H1 (cell line): ENCODE measurements at regions not wholly inside any gene's neighbourhood (a gene's known extent, or its start where the extent isn't known, plus 50 kb on each side); places are given as distances from the start of the nearest gene placed in this dataset.

Experiments used
- CTCF ChIA-PET: fragments of 300-600 bp; sonication (Branson Sonifier 250); formaldehyde crosslinking; loops from one replicate; lab custom pipeline; 2021; ENCODE audit not compliant: partially characterized antibody; lab: Charles Lee
- POLR2A ChIA-PET: fragments of 300-600 bp; sonication (Branson Sonifier 250); formaldehyde crosslinking; loops from one replicate; lab custom pipeline; 2021; ENCODE audit warnings: inconsistent platforms; ENCODE audit not compliant: partially characterized antibody; lab: Charles Lee
- DNase-seq, 2 experiments: peaks; one replicate each; pipeline versions ENCODE4 v3.0.0 to v3.0.0-alpha.2; 2010 to 2022; ENCODE audit warnings: low spot score in 2 of 2, low read depth in 1 of 2, mixed read lengths in 1 of 2
- FAIRE-seq: peaks from 2 replicates; lab custom pipeline; 2011; peaks lifted over from hg19 to GRCh38; lab: Jason Lieb, UNC
- H2AFZ ChIP-seq: 2 replicates; pipeline ENCODE4 v1.8.1; 2012; ENCODE audit warnings: low read length, inconsistent platforms
- H2AK5ac ChIP-seq: 2 replicates; pipeline ENCODE4 v1.6.1; 2013; ENCODE audit warnings: low read depth, low read length
- H2BK120ac ChIP-seq: replicated peaks from 2 replicates; pipeline ENCODE3; 2013; ENCODE audit warnings: low read depth, low read length, inconsistent platforms
- H2BK12ac ChIP-seq: 2 replicates; pipeline ENCODE4 v1.6.1; 2013; ENCODE audit warnings: low read depth, low read length
- H2BK15ac ChIP-seq: 2 replicates; pipeline ENCODE4 v1.6.1; 2013; ENCODE audit warnings: low read length
- H2BK20ac ChIP-seq: 2 replicates; pipeline ENCODE4 v1.6.1; 2013; ENCODE audit warnings: low read length
- H2BK5ac ChIP-seq: 2 replicates; pipeline ENCODE4 v1.6.1; 2013; ENCODE audit warnings: low read depth, low read length
- H3K14ac ChIP-seq: 2 replicates; pipeline ENCODE4 v1.6.1; 2013; ENCODE audit warnings: inconsistent platforms; ENCODE audit not compliant: insufficient read length
- H3K18ac ChIP-seq: 2 replicates; pipeline ENCODE4 v1.6.1; 2013; ENCODE audit warnings: low read length; ENCODE audit errors: extremely low read depth
- H3K23ac ChIP-seq: 2 replicates; pipeline ENCODE4 v1.6.1; 2013; ENCODE audit warnings: inconsistent platforms; ENCODE audit not compliant: insufficient read length
- H3K23me2 ChIP-seq: 2 replicates; pipeline ENCODE4 v1.6.1; 2013; ENCODE audit warnings: low read depth, low read length
- H3K27ac ChIP-seq: 2 replicates; pipeline ENCODE4 v1.6.1; 2011; ENCODE audit warnings: low read depth, low read length, inconsistent platforms
- H3K27me3 ChIP-seq, 4 experiments: replicated peaks in 1 of 4; 1 replicate in 1 of 4; 2 replicates in 3 of 4; pipeline versions ENCODE4 v1.6.1 to v1.8.1; 2011 to 2013; ENCODE audit warnings: low read length in 3 of 4, mild to moderate bottlenecking in 3 of 4, inconsistent platforms in 2 of 4, mixed read lengths in 2 of 4, moderate library complexity in 1 of 4; ENCODE audit not compliant: control insufficient read depth in 3 of 4, insufficient read depth in 3 of 4; ENCODE audit errors: extremely low read depth in 1 of 4
- H3K36me3 ChIP-seq, 4 experiments: 2 replicates each; pipeline versions ENCODE4 v1.6.1 to v1.8.1; 2011 to 2013; ENCODE audit warnings: mild to moderate bottlenecking in 4 of 4, low read length in 3 of 4, moderate library complexity in 2 of 4, control low read depth in 1 of 4, inconsistent platforms in 1 of 4; ENCODE audit not compliant: insufficient read depth in 4 of 4, control insufficient read depth in 2 of 4
- H3K4ac ChIP-seq: replicated peaks from 2 replicates; pipeline ENCODE3; 2013; ENCODE audit warnings: low read length, low read depth, mixed read lengths, inconsistent platforms; ENCODE audit not compliant: insufficient read length
- H3K4me1 ChIP-seq, 4 experiments: replicated peaks in 1 of 4; 1 replicate in 1 of 4; 2 replicates in 3 of 4; pipeline versions ENCODE4 v1.6.1 to v1.8.1; 2011 to 2013; ENCODE audit warnings: low read length in 3 of 4, inconsistent platforms in 2 of 4, mixed read lengths in 1 of 4; ENCODE audit not compliant: insufficient read depth in 4 of 4, control insufficient read depth in 3 of 4
- H3K4me2 ChIP-seq, 2 experiments: 2 replicates each; pipeline versions ENCODE4 v1.6.1 to v1.8.1; 2011 to 2013; ENCODE audit warnings: low read depth in 2 of 2, low read length in 2 of 2, control low read depth in 1 of 2, inconsistent platforms in 1 of 2, mild to moderate bottlenecking in 1 of 2; ENCODE audit not compliant: insufficient read depth in 1 of 2
- H3K4me3 ChIP-seq, 4 experiments: fragments of 200-600, 300-600 bp in 1 of 4; sonication (generic), shearing (Covaris generic), sonication (Bioruptor Twin) in 1 of 4; 2 replicates each; pipeline versions ENCODE4 v1.5.1 to v1.8.1; 2011 to 2016; ENCODE audit warnings: low read length in 4 of 4, low read depth in 3 of 4, control low read depth in 2 of 4, inconsistent platforms in 2 of 4, mild to moderate bottlenecking in 2 of 4, mixed read lengths in 1 of 4, moderate library complexity in 1 of 4; ENCODE audit not compliant: insufficient read depth in 2 of 4; ENCODE audit errors: extremely low read depth in 1 of 4
- H3K56ac ChIP-seq: replicated peaks from 2 replicates; pipeline ENCODE3; 2013; ENCODE audit warnings: low read depth, mild to moderate bottlenecking, mixed read lengths, low read length, inconsistent platforms; ENCODE audit not compliant: insufficient read length
- H3K79me1 ChIP-seq: 2 replicates; pipeline ENCODE4 v1.6.1; 2013; ENCODE audit warnings: low read depth, low read length, control low read depth
- H3K79me2 ChIP-seq, 2 experiments: 2 replicates each; pipeline versions ENCODE4 v1.6.1 to v1.8.1; 2012 to 2013; ENCODE audit warnings: low read length in 2 of 2, mild to moderate bottlenecking in 2 of 2, inconsistent platforms in 1 of 2; ENCODE audit not compliant: insufficient read depth in 2 of 2, control insufficient read depth in 1 of 2
- H3K9ac ChIP-seq, 4 experiments: replicated peaks in 1 of 4; 1 replicate in 1 of 4; 2 replicates in 3 of 4; pipeline versions ENCODE4 v1.6.1 to v1.8.1; 2011 to 2013; ENCODE audit warnings: low read depth in 3 of 4, low read length in 3 of 4, control low read depth in 2 of 4, mild to moderate bottlenecking in 2 of 4, moderate library complexity in 2 of 4, inconsistent platforms in 1 of 4; ENCODE audit errors: extremely low read depth in 1 of 4
- H3K9me3 ChIP-seq, 2 experiments: 2 replicates each; pipeline versions ENCODE4 v1.6.1 to v1.8.1; 2012 to 2013; ENCODE audit warnings: mild to moderate bottlenecking in 2 of 2, moderate library complexity in 2 of 2, control low read depth in 1 of 2, inconsistent platforms in 1 of 2, low read depth in 1 of 2, low read length in 1 of 2, mixed read lengths in 1 of 2; ENCODE audit not compliant: insufficient read depth in 2 of 2
- H4K20me1 ChIP-seq, 2 experiments: replicated peaks in 1 of 2; 2 replicates each; pipeline versions ENCODE3 to v1.8.1; 2011 to 2013; ENCODE audit warnings: inconsistent platforms in 2 of 2, low read length in 2 of 2, mild to moderate bottlenecking in 1 of 2; ENCODE audit not compliant: insufficient read depth in 2 of 2, control insufficient read depth in 1 of 2
- H4K5ac ChIP-seq: 2 replicates; pipeline ENCODE4 v1.6.1; 2013; ENCODE audit warnings: low read length, low read depth, mixed read lengths, inconsistent platforms; ENCODE audit not compliant: insufficient read length
- H4K8ac ChIP-seq: 2 replicates; pipeline ENCODE4 v1.8.0; 2013; ENCODE audit warnings: mild to moderate bottlenecking, moderate library complexity, low read length, inconsistent platforms; ENCODE audit not compliant: insufficient read depth; ENCODE audit errors: extremely low read depth
- H4K91ac ChIP-seq: replicated peaks from 2 replicates; pipeline ENCODE3; 2013; ENCODE audit warnings: low read length, mixed read lengths, inconsistent platforms; ENCODE audit not compliant: insufficient read length
- ATF2 ChIP-seq: IDR thresholded peaks from 2 replicates; pipeline ENCODE4 v1.6.1; 2012; ENCODE audit warnings: low read length, inconsistent platforms
- BRCA1 ChIP-seq: IDR thresholded peaks from 2 replicates; pipeline ENCODE4 v1.6.1; 2012; ENCODE audit warnings: low read depth, low read length, improper control_type of control experiment
- CBX8 ChIP-seq: fragments of 300-800, 300-1000 bp; sonication (generic); IDR thresholded peaks from 2 replicates; pipeline ENCODE4 v1.7.1; 2016; ENCODE audit warnings: low read depth, low read length, borderline replicate concordance
- CREB1 ChIP-seq: IDR thresholded peaks from 2 replicates; pipeline ENCODE4 v1.6.1; 2012; ENCODE audit warnings: inconsistent platforms
- GABPA ChIP-seq: IDR thresholded peaks from 2 replicates; pipeline ENCODE4 v1.6.1; 2011; ENCODE audit warnings: mild to moderate bottlenecking, low read length, moderate library complexity, borderline replicate concordance; ENCODE audit not compliant: insufficient read depth
- HDAC6 ChIP-seq: IDR thresholded peaks from one replicate; pipeline ENCODE4 v1.7.1; 2012; ENCODE audit warnings: low read depth, mild to moderate bottlenecking, inconsistent platforms, low read length, moderate library complexity
- MAX ChIP-seq: IDR thresholded peaks from 2 replicates; pipeline ENCODE4 v1.6.1; 2012; ENCODE audit warnings: inconsistent platforms
- POU5F1 ChIP-seq: IDR thresholded peaks from 2 replicates; pipeline ENCODE4 v1.6.1; 2011; ENCODE audit warnings: low read depth, mild to moderate bottlenecking, low read length, moderate library complexity
- RAD21 ChIP-seq, 2 experiments: IDR thresholded peaks in 1 of 2; conservative IDR thresholded peaks in 1 of 2; 2 replicates each; pipeline ENCODE4 v1.6.1; 2011; ENCODE audit warnings: low read depth in 2 of 2, low read length in 2 of 2, improper control_type of control experiment in 1 of 2, inconsistent platforms in 1 of 2, mild to moderate bottlenecking in 1 of 2, moderate library complexity in 1 of 2
- RFX5 ChIP-seq: IDR thresholded peaks from 2 replicates; pipeline ENCODE4 v1.6.1; 2011; ENCODE audit warnings: low read depth, low read length, improper control_type of control experiment, borderline replicate concordance
- RXRA ChIP-seq: IDR thresholded peaks from 2 replicates; pipeline ENCODE4 v1.6.1; 2011; ENCODE audit warnings: low read depth, mild to moderate bottlenecking, low read length, moderate library complexity; ENCODE audit not compliant: insufficient read depth
- WGBS, 2 experiments: shearing (Covaris generic) in 1 of 2; methylation state at CpG; one replicate each; pipeline versions ENCODE4 v1.1.6 to v1.1.7; 2013 to 2015; ENCODE audit warnings: low lambda C conversion rate in 2 of 2, mixed read lengths in 2 of 2, inconsistent platforms in 1 of 2, low coverage in 1 of 2, missing lambda C conversion rate in 1 of 2; ENCODE audit not compliant: insufficient replicate concordance in 2 of 2, insufficient coverage in 1 of 2, insufficient read length in 1 of 2; ENCODE audit errors: extremely low coverage in 1 of 2, missing lambda C conversion rate in 1 of 2; 5-methylcytosine and 5-hydroxymethylcytosine counted together

GRCh38 chr5:60417500-60418181, 282.3 kb downstream of the DEPDC1B start:
- DNase-seq, result no peak
- FAIRE-seq, result no peak
- Histone ChIP-seq H3K18ac (no peak overlapping the region), H3K4ac (no peak overlapping the region), H3K9ac (no peak overlapping the region), H3K14ac (no peak overlapping the region), H3K27me3 (no peaks in the 10 kb centered on the region), H4K8ac (no peak overlapping the region), H3K27ac (no peak overlapping the region), H3K79me1 (no peaks in the 10 kb centered on the region), H2BK12ac (no peak overlapping the region), H4K91ac (no peak overlapping the region), H2BK120ac (no peak overlapping the region), H3K36me3 (no peaks in the 10 kb centered on the region), H3K9me3 (peaks cover 2 to 7% of the 10 kb centered on the region in 2 experiments; a peak in 1 of 4 replicates), H3K4me1 (no peaks in the 10 kb centered on the region), H3K79me2 (no peaks in the 10 kb centered on the region), H3K4me2 (no peak overlapping the region), H4K5ac (no peak overlapping the region), H3K23ac (no peak overlapping the region), H4K20me1 (no peaks in the 10 kb centered on the region), H2AFZ (no peak overlapping the region), H2BK15ac (no peak overlapping the region), H2BK5ac (no peak overlapping the region), H2BK20ac (no peak overlapping the region), H2AK5ac (no peak overlapping the region), H3K56ac (no peak overlapping the region), H3K4me3 (no peak overlapping the region), H3K23me2 (no peaks in the 10 kb centered on the region)
- ChIA-PET CTCF (interaction anchor here (1.4 kb wide), 1 partner anchor 130 kb away, joined by 3 read pairs; no protein-coding TSS in a partner anchor), POLR2A (no interaction called here)
- WGBS, 2 experiments, result 88% methylated on average over 3 of the region's 3 CpGs; no CpG with 5 or more reads in 1 of the 2 experiments
- no peak for TF ChIP-seq RXRA
- TF ChIP-seq CREB1, result no peak
- no peak for TF ChIP-seq GABPA
- no peak for TF ChIP-seq ATF2
- no peak for TF ChIP-seq RAD21 (IDR thresholded peaks at IDR 0.05 in 1 of 2, conservative IDR thresholded peaks at IDR 0.05 in 1 of 2; ENCODE audit: low read depth in 2 of 2, low read length in 2 of 2)
- no peak for TF ChIP-seq HDAC6
- TF ChIP-seq CBX8, result no peak
- TF ChIP-seq BRCA1, result no peak
- no peak for TF ChIP-seq POU5F1
- no peak for TF ChIP-seq RFX5
- no peak for TF ChIP-seq MAX
